HEK293 (cell line): ENCODE measurements at regions not wholly inside any gene's neighbourhood (a gene's known extent, or its start where the extent isn't known, plus 50 kb on each side); places are given as distances from the start of the nearest gene placed in this dataset.

Experiments used
- CTCF ChIA-PET: fragments of 350-600 bp; formaldehyde crosslinking; extraction: SDS; loops from one replicate; lab custom pipeline; 2021; ENCODE audit warnings: antibody characterized with exemption; lab: Yijun Ruan, JAX
- POLR2A ChIA-PET: fragments of 300-600 bp; formaldehyde crosslinking; extraction: SDS; loops from one replicate; lab custom pipeline; 2020; ENCODE audit warnings: antibody characterized with exemption, inconsistent platforms; lab: Yijun Ruan, JAX
- H3K27ac ChIP-seq: fragments of 200-500 bp; sonication (Bioruptor generic); 2 replicates; pipeline ENCODE4 v1.5.1; 2014; ENCODE audit warnings: low read depth, low read length, control low read depth, inconsistent platforms; ENCODE audit errors: extremely low read depth
- H3K36me3 ChIP-seq, 2 experiments: fragments of 200-500 bp in 1 of 2; sonication (Bioruptor generic) in 1 of 2; 1 replicate in 1 of 2; 2 replicates in 1 of 2; pipeline ENCODE4 v1.5.1; 2014 to 2017; ENCODE audit warnings: inconsistent platforms in 2 of 2, low read length in 2 of 2; ENCODE audit not compliant: control insufficient read depth in 2 of 2, insufficient read depth in 1 of 2
- H3K4me1 ChIP-seq: fragments of 200-500 bp; sonication (Bioruptor generic); 2 replicates; pipeline ENCODE4 v1.5.1; 2014; ENCODE audit warnings: mild to moderate bottlenecking, low read length, inconsistent platforms; ENCODE audit not compliant: control insufficient read depth, insufficient read depth
- H3K4me3 ChIP-seq: 2 replicates; pipeline ENCODE4 v1.5.1; 2011; ENCODE audit warnings: low read depth, mild to moderate bottlenecking, control low read depth, low read length, moderate library complexity
- H3K9me3 ChIP-seq: fragments of 200-500 bp; sonication (Bioruptor generic); 2 replicates; pipeline ENCODE4 v1.5.1; 2014; ENCODE audit warnings: low read depth, low read length, inconsistent platforms; ENCODE audit not compliant: control insufficient read depth, insufficient read depth
- KLF10 ChIP-seq: fragments of 450-650 bp; IDR thresholded peaks from 2 replicates; pipeline ENCODE4 v1.5.1; 2018; ENCODE audit warnings: missing biosample characterization, mild to moderate bottlenecking, missing genetic modification characterization
- PRDM4 ChIP-seq: fragments of 450-650 bp; formaldehyde crosslinking; IDR thresholded peaks from 2 replicates; pipeline ENCODE4 v1.5.1; 2017; ENCODE audit warnings: missing biosample characterization, missing genetic modification characterization
- SCRT1 ChIP-seq: fragments of 450-650 bp; formaldehyde crosslinking; IDR thresholded peaks from 2 replicates; pipeline ENCODE4 v1.5.1; 2016; ENCODE audit warnings: missing biosample characterization, missing genetic modification characterization, borderline replicate concordance
- SCRT2 ChIP-seq: fragments of 450-650 bp; formaldehyde crosslinking; IDR thresholded peaks from 2 replicates; pipeline ENCODE4 v1.5.1; 2016; ENCODE audit warnings: missing biosample characterization, missing genetic modification characterization
- YY1 ChIP-seq: fragments of 450-650 bp; formaldehyde crosslinking; IDR thresholded peaks from 2 replicates; pipeline ENCODE4 v1.5.1; 2018; ENCODE audit warnings: missing biosample characterization, missing genetic modification characterization
- YY2 ChIP-seq: fragments of 450-650 bp; formaldehyde crosslinking; IDR thresholded peaks from 2 replicates; pipeline ENCODE4 v1.5.1; 2016; ENCODE audit warnings: missing biosample characterization, missing genetic modification characterization
- ZBTB11 ChIP-seq: fragments of 450-650 bp; formaldehyde crosslinking; conservative IDR thresholded peaks from 2 replicates; pipeline ENCODE4 v1.5.1; 2016; ENCODE audit warnings: low read depth, missing biosample characterization, missing genetic modification characterization
- ZBTB17 ChIP-seq: fragments of 450-650 bp; formaldehyde crosslinking; IDR thresholded peaks from 2 replicates; pipeline ENCODE4 v1.5.1; 2016; ENCODE audit warnings: missing biosample characterization, missing genetic modification characterization
- ZFP3 ChIP-seq: fragments of 450-650 bp; formaldehyde crosslinking; IDR thresholded peaks from 2 replicates; pipeline ENCODE4 v1.5.1; 2016; ENCODE audit warnings: low read depth, missing biosample characterization, missing genetic modification characterization
- ZNF112 ChIP-seq: fragments of 450-650 bp; formaldehyde crosslinking; IDR thresholded peaks from 2 replicates; pipeline ENCODE4 v1.5.0; 2017; ENCODE audit warnings: missing biosample characterization, missing genetic modification characterization
- ZNF174 ChIP-seq: fragments of 450-650 bp; formaldehyde crosslinking; IDR thresholded peaks from 2 replicates; pipeline ENCODE4 v1.5.0; 2017; ENCODE audit warnings: missing biosample characterization, mild to moderate bottlenecking, missing genetic modification characterization
- ZNF2 ChIP-seq: fragments of 450-650 bp; formaldehyde crosslinking; IDR thresholded peaks from 2 replicates; pipeline ENCODE4 v1.5.1; 2016; ENCODE audit warnings: missing biosample characterization, missing genetic modification characterization
- ZNF248 ChIP-seq: fragments of 450-650 bp; formaldehyde crosslinking; IDR thresholded peaks from 2 replicates; pipeline ENCODE4 v1.5.1; 2017; ENCODE audit warnings: missing biosample characterization, missing genetic modification characterization
- ZNF280D ChIP-seq: fragments of 450-650 bp; formaldehyde crosslinking; IDR thresholded peaks from 2 replicates; pipeline ENCODE4 v1.5.1; 2016; ENCODE audit warnings: missing biosample characterization, missing genetic modification characterization
- ZNF362 ChIP-seq: fragments of 450-650 bp; formaldehyde crosslinking; IDR thresholded peaks from 2 replicates; pipeline ENCODE4 v1.5.1; 2016; ENCODE audit warnings: missing biosample characterization, missing genetic modification characterization
- ZNF449 ChIP-seq: fragments of 450-650 bp; formaldehyde crosslinking; IDR thresholded peaks from 2 replicates; pipeline ENCODE4 v1.5.1; 2017; ENCODE audit warnings: missing biosample characterization, mild to moderate bottlenecking, missing genetic modification characterization, moderate library complexity
- ZNF560 ChIP-seq: fragments of 450-650 bp; formaldehyde crosslinking; IDR thresholded peaks from 2 replicates; pipeline ENCODE4 v1.5.1; 2017; ENCODE audit warnings: missing biosample characterization, missing genetic modification characterization, borderline replicate concordance
- ZNF623 ChIP-seq: fragments of 450-650 bp; formaldehyde crosslinking; IDR thresholded peaks from 2 replicates; pipeline ENCODE4 v1.5.1; 2016; ENCODE audit warnings: missing biosample characterization, missing genetic modification characterization
- ZNF654 ChIP-seq: fragments of 450-650 bp; formaldehyde crosslinking; IDR thresholded peaks from 2 replicates; pipeline ENCODE4 v1.5.1; 2016; ENCODE audit warnings: low read depth, missing biosample characterization, missing genetic modification characterization
- ZNF658 ChIP-seq: fragments of 450-650 bp; formaldehyde crosslinking; IDR thresholded peaks from 2 replicates; pipeline ENCODE4; 2016; ENCODE audit warnings: missing biosample characterization, missing genetic modification characterization
- ZNF670 ChIP-seq: fragments of 450-650 bp; formaldehyde crosslinking; IDR thresholded peaks from 2 replicates; pipeline ENCODE4 v1.5.1; 2016; ENCODE audit warnings: missing biosample characterization, missing genetic modification characterization, low read depth

- TF ChIP-seq ZNF248 (tag by site-specific recombination) (no peak), ZNF112 (tag by site-specific recombination) (no peak), ZNF362 (tag by site-specific recombination) (no peak), YY2 (tag by site-specific recombination) (no peak), ZNF280D (tag by site-specific recombination) (no peak), ZBTB17 (no peak), SCRT1 (tag by site-specific recombination) (no peak), ZNF449 (no peak)
These were observed 642.1 kb downstream of the NOVA1 start (continued) for GRCh38 chr14:25955772-25956171.

- Histone ChIP-seq H3K4me3 (no peak overlapping the region), H3K27ac (no peak overlapping the region), H3K4me1 (no peaks in the 10 kb centered on the region), H3K36me3 (no peaks in the 10 kb centered on the region), H3K9me3 (no peaks in the 10 kb centered on the region; the same call in 1 of the 2 replicates)
- ChIA-PET POLR2A (no interaction called here), CTCF (no interaction called here)
- TF ChIP-seq KLF10 (tag by site-specific recombination): no peak
- no peak for TF ChIP-seq ZNF670
- no peak for TF ChIP-seq PRDM4 (tag by site-specific recombination)
- TF ChIP-seq ZNF174 (tag by site-specific recombination): no peak
- TF ChIP-seq ZNF658 (tag by site-specific recombination): no peak
- no peak for TF ChIP-seq ZNF623 (tag by site-specific recombination)
- TF ChIP-seq YY1: no peak
- no peak for TF ChIP-seq ZFP3
- no peak for TF ChIP-seq ZBTB11 (tag by site-specific recombination)
- no peak for TF ChIP-seq ZNF560
- no peak for TF ChIP-seq SCRT2 (tag by site-specific recombination)
- no peak for TF ChIP-seq ZNF2 (tag by site-specific recombination)
- no peak for TF ChIP-seq ZNF654 (tag by site-specific recombination)
These were observed 644.2 kb downstream of the NOVA1 start for GRCh38 chr14:25953532-25954139.
